HG03097 (cell line): ENCODE measurements at regions not wholly inside any gene's neighbourhood (a gene's known extent, or its start where the extent isn't known, plus 50 kb on each side); places are given as distances from the start of the nearest gene placed in this dataset.
"Not testable (repeated sequence)": the region's sequence is repeated elsewhere in the genome, so short reads cannot be mapped to it uniquely, and the experiment has no call there.

Experiments used
- ATAC-seq: cut with Tn5 transposase; IDR thresholded peaks from one replicate; pipeline ENCODE4 v1.9.1; 2021; ENCODE audit not compliant: unreplicated experiment, low FRiP score

DNA sequence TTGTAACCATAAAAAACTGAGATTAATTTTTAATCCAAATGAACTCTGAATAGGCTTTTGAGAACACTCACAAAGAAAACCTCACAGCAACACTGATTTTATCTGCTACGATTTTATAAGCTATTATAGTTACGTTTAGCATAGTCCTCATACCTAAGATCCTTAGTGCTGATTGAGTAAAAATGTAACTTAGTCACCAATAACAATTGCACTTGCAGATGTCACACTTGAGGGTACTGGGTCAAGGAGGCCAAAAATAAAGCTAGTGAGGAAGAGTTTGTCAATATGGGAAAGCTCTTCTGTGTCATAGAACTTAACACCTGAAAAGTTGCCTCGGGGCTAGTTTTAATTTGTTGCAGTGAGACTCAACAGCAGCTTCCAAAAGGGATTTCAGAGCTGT is 706.5 kb upstream of the FAM98A start:
- no peak for ATAC-seq

DNA sequence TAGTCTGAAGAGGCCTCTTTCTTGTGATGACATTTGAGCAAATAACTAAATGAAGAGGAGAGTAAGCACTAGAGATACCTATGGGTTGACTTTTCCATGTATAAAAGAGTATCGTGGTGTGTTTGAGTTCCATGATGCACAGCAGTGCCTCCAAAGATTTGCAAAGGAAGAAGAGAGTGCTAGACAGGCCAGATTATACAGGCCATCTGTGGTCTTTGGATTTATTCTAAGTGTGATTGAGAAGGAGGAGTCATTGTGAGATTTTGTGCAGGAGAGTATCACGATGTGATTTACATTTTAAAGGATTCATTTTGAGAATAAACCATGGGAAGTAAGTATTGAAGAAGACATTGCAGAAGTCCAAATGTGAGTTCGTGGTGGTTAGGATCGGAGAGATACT is 695.9 kb upstream of the FAM98A start:
- no peak for ATAC-seq

DNA sequence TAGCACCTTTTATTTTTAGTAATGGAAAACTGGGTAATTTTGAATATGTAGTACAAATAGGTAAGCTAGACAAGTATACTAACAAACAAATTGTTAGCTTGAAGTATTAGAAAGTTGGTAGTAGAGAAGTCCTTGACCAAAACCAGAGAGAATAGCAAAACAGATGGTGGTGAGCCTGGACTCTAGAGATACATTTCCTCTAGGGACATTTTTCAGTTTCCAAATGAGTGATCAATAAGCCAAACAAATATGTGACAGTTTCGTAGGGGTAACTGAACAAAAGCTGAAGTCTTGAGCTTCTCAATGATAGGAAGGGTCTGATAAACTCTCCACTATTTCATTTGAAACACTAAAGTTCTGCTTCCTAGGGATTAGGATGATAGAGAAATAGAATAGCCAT is 692.0 kb upstream of the FAM98A start:
- peak; percentile 67 for ATAC-seq

DNA sequence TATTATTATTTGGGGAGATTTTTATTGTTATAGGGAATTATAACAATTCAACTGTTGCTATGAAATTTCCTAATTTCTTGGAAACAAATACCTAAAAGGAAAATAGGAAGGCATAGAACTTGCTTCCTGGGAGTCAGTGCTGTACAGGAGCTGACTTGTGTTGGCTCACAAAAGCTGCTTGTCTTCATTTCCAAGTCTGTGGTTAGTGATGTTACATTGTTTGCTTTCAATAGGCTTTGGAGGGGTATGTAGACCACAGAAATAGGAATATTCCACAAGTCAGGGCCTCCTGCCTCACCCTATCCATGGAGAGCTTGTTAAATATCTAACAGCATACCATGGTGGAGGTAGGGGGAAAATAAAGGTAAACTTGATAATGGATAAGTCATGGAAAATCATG is 688.9 kb upstream of the FAM98A start:
- no peak for ATAC-seq

DNA sequence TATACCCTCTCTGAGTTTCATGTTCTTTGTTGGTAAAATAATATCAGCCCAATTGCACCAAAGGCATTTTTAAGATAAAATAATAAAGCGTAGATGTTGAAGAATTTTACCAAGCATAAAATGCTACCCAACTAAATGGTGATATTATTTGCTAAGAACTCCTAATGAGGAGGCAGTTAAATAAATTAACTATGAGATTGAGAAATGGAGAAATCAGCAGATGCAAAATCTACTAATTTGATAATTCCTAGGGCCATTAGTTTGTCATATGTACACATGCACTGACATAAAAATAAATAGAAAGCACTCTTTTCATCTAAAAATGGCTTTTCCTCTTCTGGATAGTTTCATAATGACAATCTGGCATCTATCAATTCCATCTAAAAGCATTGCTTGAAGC is 681.5 kb upstream of the FAM98A start:
- ATAC-seq = no peak

DNA sequence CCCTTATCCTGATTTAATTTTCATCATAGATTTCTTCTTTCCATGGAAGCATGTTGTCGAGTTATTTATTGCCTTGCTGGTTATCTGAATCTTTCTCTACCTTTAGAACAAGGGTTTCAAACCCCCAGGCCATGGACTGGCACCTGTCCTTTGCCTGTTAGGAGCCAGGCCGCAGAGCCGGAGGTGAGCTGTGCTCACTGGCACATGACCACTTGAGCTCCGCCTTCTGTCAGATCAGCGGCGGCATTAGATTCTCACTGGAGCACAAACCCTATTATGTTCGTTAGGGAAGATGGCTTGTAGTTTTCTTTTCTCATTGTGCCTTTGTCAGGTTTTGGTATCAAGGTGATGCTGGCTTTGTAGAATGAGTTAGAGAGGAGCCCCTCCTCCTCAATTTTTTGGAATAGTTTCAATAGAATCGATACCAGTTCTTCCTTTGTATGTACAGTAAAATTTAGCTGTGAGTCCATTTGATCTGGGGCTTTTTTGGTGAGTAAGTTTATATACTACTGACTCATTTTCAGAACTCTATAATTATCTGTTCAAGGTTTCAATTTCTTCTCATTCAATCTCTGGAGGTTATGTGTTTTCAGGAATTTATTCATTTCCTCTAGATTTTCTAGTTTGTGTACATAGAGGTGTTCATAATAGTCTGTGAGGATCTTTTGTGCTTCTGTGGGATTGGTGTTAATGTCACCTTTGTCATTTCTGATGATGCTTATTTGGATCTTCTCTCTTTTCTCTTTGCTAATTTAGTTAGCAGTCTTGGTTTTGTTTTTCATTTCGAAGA is 668.0 kb upstream of the FAM98A start:
- ATAC-seq = no peak

DNA sequence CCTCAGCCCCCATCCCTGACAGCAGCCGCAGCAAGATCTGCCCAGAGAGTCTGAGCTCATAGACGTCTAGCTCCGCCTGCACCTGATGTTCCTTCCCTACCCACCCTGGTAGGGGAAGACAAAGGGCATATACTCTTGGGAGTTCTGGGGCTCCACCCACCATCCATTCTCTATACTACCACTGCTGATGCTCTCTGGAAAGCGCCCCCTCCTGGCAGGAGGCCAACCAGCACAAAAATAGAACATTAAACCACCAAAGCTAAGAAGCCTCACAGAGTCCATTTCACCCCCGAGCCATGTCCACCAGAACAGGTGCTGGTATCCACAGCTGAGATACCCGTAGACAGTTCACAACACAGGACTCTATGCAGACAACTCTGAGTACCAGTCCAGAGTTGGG is 662.6 kb upstream of the FAM98A start:
- no peak for ATAC-seq

DNA sequence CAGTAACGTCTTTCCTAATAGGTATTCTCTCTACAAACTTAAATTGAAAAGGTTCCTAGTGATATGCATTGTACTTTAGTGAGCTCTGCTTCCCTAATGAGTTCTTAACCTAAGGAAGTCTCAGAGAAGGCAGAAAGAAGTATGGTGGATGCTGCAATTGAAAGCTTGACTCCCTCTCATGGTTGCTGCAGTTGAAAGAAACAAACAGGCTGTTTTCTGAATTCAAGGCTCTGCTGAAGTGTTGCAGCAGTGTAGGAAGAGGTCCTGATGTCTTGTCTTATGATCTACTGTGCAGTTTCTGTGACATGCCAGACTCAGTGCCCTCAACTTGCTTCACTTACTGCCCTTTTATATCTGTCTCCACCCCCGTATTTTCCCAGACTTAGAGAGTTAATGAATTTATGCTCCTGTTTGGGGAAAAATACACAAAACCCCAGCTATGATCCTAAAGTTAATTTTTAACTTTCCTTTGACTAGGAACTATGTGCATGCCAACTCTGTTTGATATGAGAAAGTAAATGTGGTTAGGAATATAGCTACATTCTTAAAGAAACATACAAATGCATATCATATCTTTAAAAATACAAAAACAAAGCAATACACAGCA is 655.3 kb upstream of the FAM98A start:
- no peak for ATAC-seq

DNA sequence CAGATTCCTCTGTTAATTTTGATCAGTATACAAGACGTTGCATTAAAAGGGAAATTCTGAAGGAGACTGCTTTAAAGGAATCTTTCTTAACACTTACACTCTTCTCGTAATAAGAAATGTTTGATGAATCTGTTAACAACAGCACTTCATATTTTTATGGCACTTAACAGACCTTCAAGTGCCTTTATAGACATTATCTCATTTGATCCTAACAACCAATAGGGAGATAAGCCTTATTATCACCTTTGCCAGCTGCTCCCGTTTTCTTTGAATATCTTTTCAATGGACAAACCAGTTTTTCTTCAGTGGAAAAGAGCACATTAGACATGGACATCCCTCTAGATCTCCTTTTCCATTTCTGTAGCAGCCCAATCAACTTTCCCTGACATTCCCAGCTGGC is 653.0 kb upstream of the FAM98A start:
- no peak for ATAC-seq

DNA sequence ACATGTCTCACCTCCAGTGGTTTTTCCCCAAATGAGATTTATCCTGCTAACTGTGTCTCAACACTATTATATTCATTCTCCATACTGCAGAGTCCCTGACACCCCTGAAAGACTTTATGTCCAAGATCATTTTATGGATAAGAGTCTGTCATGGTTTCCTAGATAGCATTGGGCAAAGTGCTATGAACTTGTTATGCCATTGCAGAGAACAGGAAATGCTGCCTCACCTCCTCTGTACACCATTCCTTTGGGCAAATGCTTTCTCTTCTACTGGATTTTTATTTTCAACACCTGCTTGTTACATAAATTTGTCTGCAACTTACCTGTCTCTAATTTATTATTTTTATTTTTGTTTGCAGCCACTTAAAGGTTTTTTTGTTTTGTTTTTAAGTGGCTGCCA is 652.5 kb upstream of the FAM98A start:
- no peak for ATAC-seq

DNA sequence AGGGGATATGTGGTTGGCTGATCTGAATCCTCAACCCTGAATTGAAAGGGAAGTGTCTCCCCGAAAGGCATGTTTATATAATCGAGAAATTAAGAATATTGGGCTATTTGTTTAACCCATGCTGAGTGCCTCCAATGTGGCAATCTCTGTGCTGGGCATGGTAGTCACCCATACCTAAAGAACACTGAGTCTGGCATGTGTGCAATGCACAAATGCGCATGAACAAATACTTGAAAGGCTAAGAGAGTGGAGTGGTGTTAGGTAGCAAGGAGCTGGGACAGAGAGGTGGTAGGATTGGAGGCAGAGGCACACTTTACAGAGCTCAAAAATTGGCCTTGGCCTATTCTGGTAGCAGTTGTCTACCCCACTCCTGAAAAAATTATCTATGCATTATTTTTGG is 645.1 kb upstream of the FAM98A start:
- ATAC-seq = no peak

DNA sequence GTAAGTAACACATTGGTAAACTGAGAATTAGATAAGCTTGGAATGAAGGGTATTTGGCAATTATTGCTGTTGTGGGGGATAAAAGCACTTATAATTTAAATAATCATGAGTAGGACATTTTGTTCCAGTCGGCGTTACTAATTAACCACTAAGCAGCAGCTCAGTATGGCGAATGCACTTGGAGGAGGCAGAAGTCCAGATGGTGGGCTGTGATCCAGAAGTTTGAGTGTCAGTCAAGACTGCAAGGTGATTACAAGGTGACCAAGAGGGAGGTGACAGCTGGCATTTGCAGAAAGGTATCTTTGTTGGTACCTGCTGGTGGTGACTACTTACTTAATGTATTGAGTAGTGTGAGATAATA is 643.6 kb upstream of the FAM98A start:
- ATAC-seq = no peak

DNA sequence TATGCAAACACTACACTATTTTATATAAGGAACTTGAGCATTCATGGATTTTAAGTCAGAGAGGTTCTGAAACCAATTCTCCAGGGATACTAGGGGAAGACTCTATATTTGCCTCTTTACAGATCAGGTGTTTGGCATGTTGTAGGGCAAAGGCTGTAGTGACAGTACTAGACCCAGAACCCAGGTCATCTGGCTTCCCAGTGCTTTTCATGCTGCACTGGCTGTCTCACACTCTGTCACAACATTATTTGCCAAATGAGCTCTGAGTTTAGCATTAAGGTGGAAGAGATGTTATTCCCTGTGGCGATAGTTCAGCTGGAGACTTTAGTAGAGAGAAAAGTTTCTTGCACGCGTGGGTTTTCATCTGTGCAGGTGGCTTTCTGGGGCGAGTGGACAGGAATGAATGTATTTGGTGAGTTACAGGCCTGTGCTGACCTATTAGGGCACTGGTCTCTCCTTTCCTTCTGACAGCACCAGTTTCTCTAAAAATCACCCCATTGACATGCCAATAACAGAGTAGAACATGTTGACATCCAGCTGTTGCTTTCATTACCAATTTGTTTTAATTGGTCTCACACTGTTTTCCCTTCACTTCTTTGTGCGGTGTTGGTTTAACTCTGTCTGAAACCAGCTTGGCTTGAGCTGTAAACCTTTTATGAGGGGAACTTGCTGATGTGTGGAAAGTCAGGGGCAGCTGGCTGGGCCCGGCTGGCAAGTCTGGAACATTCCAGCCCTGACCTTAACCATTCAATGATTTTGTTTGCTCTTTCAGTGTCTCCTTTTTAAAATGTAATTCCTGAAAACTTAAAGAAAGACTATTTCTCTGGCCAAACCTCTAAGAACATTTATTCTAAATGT is 643.0 kb upstream of the FAM98A start:
- ATAC-seq = no peak

DNA sequence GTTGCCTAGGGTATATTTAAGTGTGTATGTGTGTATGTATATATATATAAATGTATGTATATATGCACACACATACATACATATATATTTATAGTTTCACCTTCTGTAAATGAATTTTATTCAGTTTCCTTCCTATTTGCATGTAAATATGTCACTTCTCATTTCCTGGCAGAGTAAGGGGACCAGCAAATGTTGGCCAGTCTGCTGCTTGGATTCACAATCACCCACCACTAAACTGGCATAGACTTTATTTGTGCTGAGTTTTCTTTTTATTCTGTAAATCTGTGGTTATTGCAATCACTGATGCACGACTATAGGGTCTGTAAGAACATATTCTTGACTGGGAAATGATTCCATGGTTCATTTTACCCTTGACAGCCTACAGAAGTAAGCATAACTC is 640.4 kb upstream of the FAM98A start:
- ATAC-seq = no peak

DNA sequence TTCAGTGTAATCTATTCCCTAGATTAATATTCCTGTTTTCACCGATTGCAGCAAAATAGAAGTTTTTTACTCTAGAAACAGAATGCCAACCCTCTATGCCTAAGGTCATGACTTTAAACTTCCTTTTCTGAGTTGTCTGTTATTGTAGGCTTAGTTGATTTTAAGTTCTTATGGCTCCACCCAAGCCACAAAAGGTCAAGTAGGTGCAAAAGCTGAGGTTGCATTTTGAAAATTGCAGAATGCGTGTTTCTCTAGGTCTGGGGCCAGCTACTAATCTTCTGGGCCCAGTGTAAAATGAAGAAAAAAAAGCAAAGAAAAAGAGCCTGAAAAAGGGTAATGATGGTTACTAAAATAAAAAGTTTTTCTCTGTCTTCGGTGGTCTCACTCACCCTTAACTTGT is 635.7 kb upstream of the FAM98A start:
- no peak for ATAC-seq

DNA sequence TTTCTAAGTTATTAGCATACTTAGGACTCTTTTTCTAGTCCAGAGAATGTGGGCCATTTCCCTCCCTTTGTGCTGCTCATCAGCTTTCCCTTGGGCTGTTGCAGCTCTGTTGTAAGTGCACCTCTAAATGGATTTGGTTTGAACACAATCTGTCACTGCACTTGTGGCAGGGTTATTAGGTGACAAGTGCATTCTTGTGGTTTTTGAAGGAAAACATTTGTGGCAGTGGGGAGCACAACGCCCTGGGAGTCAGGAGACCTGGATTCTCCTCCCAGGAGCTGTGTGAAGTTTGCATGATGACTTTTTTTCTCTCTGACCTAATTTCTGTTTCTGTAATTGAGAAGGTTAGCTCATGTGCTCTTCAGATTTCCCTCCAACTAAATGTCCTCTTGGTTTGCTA is 630.9 kb upstream of the FAM98A start:
- no peak for ATAC-seq

DNA sequence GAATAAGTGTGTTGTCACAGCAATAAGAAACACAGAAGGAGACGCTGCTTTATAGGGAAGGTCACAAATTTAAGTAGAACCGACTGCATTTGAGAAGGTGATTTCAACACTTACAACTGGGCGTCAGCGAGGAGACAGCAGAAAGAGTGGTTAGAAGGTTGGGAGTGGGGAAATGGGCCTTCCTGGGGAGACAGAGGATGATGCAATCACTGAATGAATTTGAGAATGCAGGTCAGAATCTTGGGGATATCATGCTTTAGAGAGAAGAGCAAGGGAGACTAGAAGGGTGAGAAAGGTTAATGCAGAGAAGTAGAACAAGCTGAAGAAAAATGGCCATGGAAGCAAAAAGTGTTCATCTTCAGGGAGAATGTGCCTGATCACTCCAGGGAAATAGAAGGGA is 616.1 kb upstream of the FAM98A start:
- no peak for ATAC-seq

DNA sequence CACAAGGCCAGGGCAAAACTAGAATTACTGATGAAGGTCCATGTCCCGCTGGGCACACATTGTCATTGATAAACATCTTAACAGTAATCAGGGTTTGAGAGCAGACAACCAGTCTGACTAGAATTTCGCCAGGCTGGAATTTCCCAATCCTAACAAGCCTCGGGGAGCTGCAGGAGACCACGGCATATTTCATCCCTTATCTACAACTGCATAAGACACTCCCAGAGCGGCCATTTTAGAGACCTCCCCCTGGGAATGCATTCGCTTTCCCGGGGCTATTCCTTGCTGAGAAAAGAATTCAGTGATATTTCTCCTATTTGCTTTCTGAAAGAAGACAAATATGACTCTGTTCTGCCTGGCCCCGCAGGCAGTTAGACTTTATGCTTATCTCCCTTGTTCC is 611.3 kb upstream of the FAM98A start:
- not testable (repeated sequence) for ATAC-seq

DNA sequence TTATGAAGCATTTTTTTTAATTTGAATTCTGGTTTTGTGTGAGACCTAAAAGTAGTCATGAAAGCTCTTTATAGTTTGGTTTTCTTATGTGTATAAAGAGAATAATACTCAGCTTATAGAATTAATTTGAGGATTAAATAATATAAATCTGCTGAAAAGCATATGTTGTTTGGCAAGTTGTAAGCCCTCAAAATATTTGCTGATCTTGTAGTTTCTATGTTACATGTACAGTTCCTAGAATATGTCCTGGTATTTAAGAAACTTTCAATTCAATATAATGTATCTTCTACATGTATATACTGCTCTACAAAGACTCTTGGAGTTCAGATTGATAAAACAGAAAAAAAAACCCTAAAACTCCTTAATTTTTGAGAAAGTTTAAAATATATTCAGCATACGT is 605.5 kb upstream of the FAM98A start:
- no peak for ATAC-seq

DNA sequence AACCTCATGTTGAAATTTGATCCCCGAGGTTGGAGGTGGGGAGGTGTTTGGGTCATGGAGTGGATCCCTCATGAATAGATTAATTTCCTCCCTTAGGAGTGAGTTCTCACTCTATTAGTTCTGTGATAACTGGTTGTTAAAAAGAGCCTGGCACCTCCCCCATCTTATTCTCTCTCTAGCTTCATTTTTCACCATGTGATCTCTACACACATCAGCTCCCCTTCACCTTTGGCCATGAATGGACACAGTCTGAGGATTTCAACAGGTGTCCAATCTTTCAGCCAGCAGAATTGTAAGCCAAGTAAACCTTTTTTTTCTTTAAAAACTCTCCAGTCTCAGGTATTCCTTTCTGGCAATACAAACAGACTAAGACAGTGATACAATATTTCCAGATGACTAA is 602.0 kb upstream of the FAM98A start:
- ATAC-seq = no peak

DNA sequence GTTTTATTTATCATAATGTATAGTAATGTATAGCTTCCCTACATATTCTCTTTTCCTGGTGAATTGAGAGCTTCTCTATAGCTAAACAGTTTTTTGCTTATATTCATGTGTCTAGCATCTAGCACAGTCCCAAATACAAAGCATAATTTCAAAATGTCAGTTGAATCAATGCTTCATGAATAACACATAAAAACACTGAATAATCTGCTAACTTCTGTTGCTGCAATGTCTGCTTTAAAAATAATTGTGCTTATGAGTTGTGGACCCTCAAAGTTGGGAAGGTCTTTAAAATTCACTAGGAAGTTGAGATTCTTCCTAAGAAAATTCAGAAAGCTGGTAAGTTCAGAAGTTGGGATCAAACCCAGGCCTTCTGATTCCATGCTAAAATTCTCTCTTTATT is 600.9 kb upstream of the FAM98A start:
- ATAC-seq = no peak

DNA sequence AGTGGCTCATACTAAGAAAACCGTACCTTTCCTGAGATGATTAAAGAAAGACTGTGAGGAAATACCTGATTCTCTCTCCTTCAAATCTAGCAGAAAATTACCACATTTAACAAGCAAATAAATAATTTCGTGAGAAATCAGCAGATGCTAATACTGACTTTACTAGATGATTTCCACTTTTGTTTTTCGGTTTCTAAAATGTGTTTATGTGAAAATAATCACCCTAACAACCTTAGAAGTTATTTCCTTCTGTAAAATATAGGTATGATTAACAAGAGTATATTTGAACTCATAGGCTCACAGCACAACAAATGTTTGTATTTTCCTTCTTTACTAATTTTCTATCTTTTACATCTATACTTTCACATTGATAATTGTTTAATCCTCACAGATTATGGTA is 594.1 kb upstream of the FAM98A start:
- no peak for ATAC-seq
